Astrocyte (in vitro differentiated cells and primary cell): ENCODE measurements at regions not wholly inside any gene's neighbourhood (a gene's known extent, or its start where the extent isn't known, plus 50 kb on each side); places are given as distances from the start of the nearest gene placed in this dataset.

Experiments used
- DNase-seq: peaks from one replicate; pipeline ENCODE4 v3.0.0-alpha.2; 2010; ENCODE audit warnings: low read depth
- FAIRE-seq: peaks from 2 replicates; lab custom pipeline; 2011; peaks lifted over from hg19 to GRCh38; lab: Jason Lieb, UNC
- H2AFZ ChIP-seq: 2 replicates; pipeline ENCODE4 v1.6.0; 2012; ENCODE audit warnings: low read depth, low read length, inconsistent platforms
- H3K27ac ChIP-seq: 2 replicates; pipeline ENCODE4 v1.5.1; 2011; ENCODE audit warnings: low read depth, low read length, inconsistent platforms
- H3K27me3 ChIP-seq: 2 replicates; pipeline ENCODE4 v1.6.0; 2011; ENCODE audit warnings: low read length, inconsistent platforms; ENCODE audit not compliant: insufficient read depth
- H3K36me3 ChIP-seq: 2 replicates; pipeline ENCODE4 v1.5.1; 2011; ENCODE audit warnings: low read length, inconsistent platforms; ENCODE audit not compliant: insufficient read depth
- H3K4me1 ChIP-seq: 2 replicates; pipeline ENCODE4 v1.5.1; 2011; ENCODE audit warnings: low read length, inconsistent platforms; ENCODE audit not compliant: insufficient read depth
- H3K4me2 ChIP-seq: 2 replicates; pipeline ENCODE4 v1.6.0; 2012; ENCODE audit warnings: low read length, inconsistent platforms
- H3K4me3 ChIP-seq: 2 replicates; pipeline ENCODE4 v1.5.1; 2011; ENCODE audit warnings: low read depth, mild to moderate bottlenecking, low read length, inconsistent platforms; ENCODE audit not compliant: insufficient read depth
- H3K79me2 ChIP-seq: 2 replicates; pipeline ENCODE4 v1.6.0; 2012; ENCODE audit warnings: mild to moderate bottlenecking, low read length, inconsistent platforms; ENCODE audit not compliant: insufficient read depth
- H3K9ac ChIP-seq: 2 replicates; pipeline ENCODE4 v1.6.0; 2012; ENCODE audit warnings: mild to moderate bottlenecking, low read length, inconsistent platforms
- H3K9me3 ChIP-seq: 2 replicates; pipeline ENCODE4 v1.5.1; 2012; ENCODE audit warnings: low read depth, mild to moderate bottlenecking, low read length, inconsistent platforms; ENCODE audit not compliant: insufficient read depth
- H4K20me1 ChIP-seq: 2 replicates; pipeline ENCODE4 v1.6.0; 2012; ENCODE audit warnings: low read length, inconsistent platforms; ENCODE audit not compliant: insufficient read depth
- H3K27ac Mint-ChIP-seq: one replicate; pipeline ENCODE4 v1.8.0; 2021; ENCODE audit warnings: mild to moderate bottlenecking, mixed read lengths; ENCODE audit not compliant: unreplicated experiment
- H3K27me3 Mint-ChIP-seq: one replicate; pipeline ENCODE4 v1.8.0; 2021; ENCODE audit warnings: low read depth, mixed read lengths; ENCODE audit not compliant: unreplicated experiment
- H3K36me3 Mint-ChIP-seq: one replicate; pipeline ENCODE4 v1.8.0; 2021; ENCODE audit warnings: low read depth, mixed read lengths; ENCODE audit not compliant: unreplicated experiment
- H3K4me1 Mint-ChIP-seq: one replicate; pipeline ENCODE4 v1.8.0; 2021; ENCODE audit warnings: low read depth, mixed read lengths; ENCODE audit not compliant: unreplicated experiment
- H3K4me3 Mint-ChIP-seq: one replicate; pipeline ENCODE4 v1.8.0; 2021; ENCODE audit warnings: mild to moderate bottlenecking, moderate library complexity, mixed read lengths; ENCODE audit not compliant: unreplicated experiment
- H3K9me3 Mint-ChIP-seq: one replicate; pipeline ENCODE4 v1.8.0; 2021; ENCODE audit warnings: mild to moderate bottlenecking, mixed read lengths; ENCODE audit not compliant: unreplicated experiment
- CTCF ChIP-seq: IDR thresholded peaks from 2 replicates; pipeline ENCODE4 v1.5.1; 2011; ENCODE audit warnings: low read depth, mild to moderate bottlenecking, inconsistent platforms, low read length, moderate library complexity; ENCODE audit not compliant: insufficient read depth
- EZH2 ChIP-seq: IDR thresholded peaks from 2 replicates; pipeline ENCODE4 v1.6.1; 2012; ENCODE audit warnings: mild to moderate bottlenecking, low read length, inconsistent platforms; ENCODE audit not compliant: insufficient read depth

GRCh38 chr20:24877652-24878051 is 71.4 kb upstream of the CST7 start:
- no peaks in the 10 kb centered on the region for H4K20me1 ChIP-seq
- TF ChIP-seq EZH2 (no peak), CTCF (no peak)
- no peaks in the 10 kb centered on the region for H3K36me3 ChIP-seq
- no peak overlapping the region for H2AFZ ChIP-seq
- Mint-ChIP-seq H3K4me3 (no peak overlapping the region), H3K4me1 (no peaks in the 10 kb centered on the region), H3K27ac (no peak overlapping the region), H3K36me3 (no peaks in the 10 kb centered on the region), H3K9me3 (no peaks in the 10 kb centered on the region), H3K27me3 (peaks cover 10% of the 10 kb centered on the region)
- no peaks in the 10 kb centered on the region for H3K4me1 ChIP-seq
- H3K79me2 ChIP-seq, result no peaks in the 10 kb centered on the region
- no peaks in the 10 kb centered on the region for H3K9me3 ChIP-seq
- DNase-seq (no peak), FAIRE-seq (no peak)
- no peak overlapping the region for H3K9ac ChIP-seq
- no peak overlapping the region for H3K27ac ChIP-seq
- H3K4me3 ChIP-seq, result no peak overlapping the region
- H3K4me2 ChIP-seq, result no peak overlapping the region
- H3K27me3 ChIP-seq, result no peaks in the 10 kb centered on the region

GRCh38 chr20:24878657-24879056 is 70.4 kb upstream of the CST7 start:
- Histone ChIP-seq H3K4me2 (no peak overlapping the region), H3K9me3 (no peaks in the 10 kb centered on the region), H3K36me3 (no peaks in the 10 kb centered on the region), H3K4me1 (no peaks in the 10 kb centered on the region), H3K27ac (no peak overlapping the region), H3K4me3 (no peak overlapping the region), H3K27me3 (no peaks in the 10 kb centered on the region), H3K79me2 (no peaks in the 10 kb centered on the region), H4K20me1 (no peaks in the 10 kb centered on the region), H3K9ac (no peak overlapping the region), H2AFZ (no peak overlapping the region)
- no peaks in the 10 kb centered on the region for H3K36me3 Mint-ChIP-seq
- no peaks in the 10 kb centered on the region for H3K9me3 Mint-ChIP-seq
- FAIRE-seq (no peak), DNase-seq (no peak)
- H3K27ac Mint-ChIP-seq, result no peak overlapping the region
- no peaks in the 10 kb centered on the region for H3K4me1 Mint-ChIP-seq
- TF ChIP-seq CTCF, result no peak
- no peak for TF ChIP-seq EZH2
- H3K27me3 Mint-ChIP-seq, result peaks cover 10% of the 10 kb centered on the region
- H3K4me3 Mint-ChIP-seq, result no peak overlapping the region

- H3K79me2 ChIP-seq, result no peaks in the 10 kb centered on the region
- Mint-ChIP-seq H3K4me1 (no peaks in the 10 kb centered on the region), H3K27me3 (peaks cover 7% of the 10 kb centered on the region), H3K4me3 (no peak overlapping the region), H3K9me3 (no peaks in the 10 kb centered on the region), H3K27ac (no peak overlapping the region), H3K36me3 (no peaks in the 10 kb centered on the region)
- DNase-seq (no peak), FAIRE-seq (no peak)
- no peaks in the 10 kb centered on the region for H3K36me3 ChIP-seq
- no peak overlapping the region for H3K4me3 ChIP-seq
- H3K27ac ChIP-seq, result no peak overlapping the region
- no peak overlapping the region for H3K4me2 ChIP-seq
- H3K27me3 ChIP-seq, result no peaks in the 10 kb centered on the region
- H2AFZ ChIP-seq, result no peak overlapping the region
- H3K9ac ChIP-seq, result no peak overlapping the region
- TF ChIP-seq CTCF, result no peak
- no peak for TF ChIP-seq EZH2
- no peaks in the 10 kb centered on the region for H4K20me1 ChIP-seq
- H3K4me1 ChIP-seq, result no peaks in the 10 kb centered on the region
- H3K9me3 ChIP-seq, result no peaks in the 10 kb centered on the region
These were observed 69.2 kb upstream of the CST7 start for GRCh38 chr20:24879875-24880274.
